IMR-90 (cell line): ENCODE measurements at regions not wholly inside any gene's neighbourhood (a gene's known extent, or its start where the extent isn't known, plus 50 kb on each side); places are given as distances from the start of the nearest gene placed in this dataset.

ENCODE experiments used
- ATAC-seq: fragments of 200-7000 bp; cut with Tn5 transposase; 2 replicates; pipeline ENCODE4 v1.9.1; 2020; ENCODE audit warnings: low read depth, mild to moderate bottlenecking, moderate library complexity
- BruUV-seq: library from RNA; stranded (reverse); fragments of 400-500 nt; replicated peaks from 2 replicates; lab custom pipeline; 2021; lab: Mats Ljungman, UMichigan
- CTCF ChIA-PET: fragments of 300-600 bp; formaldehyde crosslinking; extraction: SDS; loops from one replicate; lab custom pipeline; 2021; ENCODE audit warnings: antibody characterized with exemption; lab: Yijun Ruan, JAX
- POLR2A ChIA-PET: fragments of 300-600 bp; sonication (Branson Sonifier 250); formaldehyde crosslinking; loops from one replicate; lab custom pipeline; 2022; ENCODE audit warnings: antibody characterized with exemption; ENCODE audit not compliant: unreplicated experiment; lab: Charles Lee
- DNase-seq: peaks from one replicate; pipeline ENCODE4 v3.0.0; 2013
- H2AFZ ChIP-seq: replicated peaks from 2 replicates; pipeline ENCODE3; 2013; ENCODE audit warnings: low read length, mild to moderate bottlenecking; ENCODE audit not compliant: poor library complexity
- H2AK5ac ChIP-seq: 2 replicates; pipeline ENCODE4 v1.6.1; 2013; ENCODE audit warnings: low read depth, low read length, inconsistent platforms
- H2AK9ac ChIP-seq: replicated peaks from 2 replicates; pipeline ENCODE3; 2013; ENCODE audit warnings: mild to moderate bottlenecking, low read depth, low read length, moderate library complexity; ENCODE audit not compliant: poor library complexity
- H2BK120ac ChIP-seq: 2 replicates; pipeline ENCODE4 v1.6.1; 2013; ENCODE audit warnings: low read depth, low read length, inconsistent platforms
- H2BK15ac ChIP-seq: 3 replicates; pipeline ENCODE4 v1.6.1; 2013; ENCODE audit warnings: low read depth, low read length, inconsistent platforms
- H2BK20ac ChIP-seq: 2 replicates; pipeline ENCODE4 v1.6.1; 2013; ENCODE audit warnings: low read depth, mild to moderate bottlenecking, inconsistent platforms, low read length, moderate library complexity
- H2BK5ac ChIP-seq: 2 replicates; pipeline ENCODE4 v1.6.1; 2013; ENCODE audit warnings: mild to moderate bottlenecking, low read depth, low read length, inconsistent platforms; ENCODE audit not compliant: poor library complexity, severe bottlenecking
- H3K14ac ChIP-seq: replicated peaks from 2 replicates; pipeline ENCODE4 v1.6.1; 2013; ENCODE audit warnings: low read depth, low read length, inconsistent platforms
- H3K18ac ChIP-seq: 2 replicates; pipeline ENCODE4 v1.6.1; 2013; ENCODE audit warnings: low read depth, low read length, control low read depth
- H3K23ac ChIP-seq: 2 replicates; pipeline ENCODE4 v1.6.1; 2013; ENCODE audit warnings: low read depth, low read length, inconsistent platforms
- H3K27ac ChIP-seq: 2 replicates; pipeline ENCODE4 v1.5.1; 2013; ENCODE audit warnings: mild to moderate bottlenecking, control low read depth, low read length; ENCODE audit not compliant: insufficient read depth
- H3K27me3 ChIP-seq: 2 replicates; pipeline ENCODE4 v1.6.1; 2013; ENCODE audit warnings: low read length; ENCODE audit not compliant: control insufficient read depth, insufficient read depth
- H3K36me3 ChIP-seq: 2 replicates; pipeline ENCODE4 v1.6.1; 2013; ENCODE audit warnings: low read length, mixed read lengths; ENCODE audit not compliant: control insufficient read depth, insufficient read depth
- H3K4ac ChIP-seq: 2 replicates; pipeline ENCODE4 v1.6.1; 2013; ENCODE audit warnings: low read depth, low read length, inconsistent platforms
- H3K4me1 ChIP-seq: 2 replicates; pipeline ENCODE4 v1.6.1; 2013; ENCODE audit warnings: low read length, mixed read lengths; ENCODE audit not compliant: control insufficient read depth, insufficient read depth
- H3K4me2 ChIP-seq: 2 replicates; pipeline ENCODE4 v1.6.1; 2013; ENCODE audit warnings: low read depth, mild to moderate bottlenecking, control low read depth, low read length, moderate library complexity
- H3K4me3 ChIP-seq: 2 replicates; pipeline ENCODE4 v1.5.1; 2013; ENCODE audit warnings: low read depth, mild to moderate bottlenecking, control low read depth, low read length, moderate library complexity; ENCODE audit not compliant: insufficient read depth
- H3K56ac ChIP-seq: 2 replicates; pipeline ENCODE4 v1.6.1; 2013; ENCODE audit warnings: low read length, inconsistent platforms; ENCODE audit not compliant: insufficient read depth; ENCODE audit errors: extremely low read depth
- H3K79me1 ChIP-seq, 2 experiments: 2 replicates each; pipeline ENCODE4 v1.6.1; 2013; ENCODE audit warnings: low read length in 2 of 2, inconsistent platforms in 1 of 2, low read depth in 1 of 2
- H3K9ac ChIP-seq: 2 replicates; pipeline ENCODE4 v1.6.1; 2013; ENCODE audit warnings: low read depth, low read length, control low read depth
- H3K9me1 ChIP-seq: 2 replicates; pipeline ENCODE4 v1.6.1; 2013; ENCODE audit warnings: low read length, inconsistent platforms; ENCODE audit not compliant: insufficient read depth
- H3K9me3 ChIP-seq: 2 replicates; pipeline ENCODE4 v1.6.1; 2013; ENCODE audit warnings: low read length; ENCODE audit not compliant: control insufficient read depth, insufficient read depth
- H4K20me1 ChIP-seq: 2 replicates; pipeline ENCODE4 v1.6.1; 2013; ENCODE audit warnings: low read length, inconsistent platforms; ENCODE audit not compliant: insufficient read depth
- H4K5ac ChIP-seq: 2 replicates; pipeline ENCODE4 v1.6.1; 2013; ENCODE audit warnings: mild to moderate bottlenecking, low read depth, low read length, control low read depth
- H4K8ac ChIP-seq, 2 experiments: 2 replicates each; pipeline ENCODE4 v1.6.1; 2013; ENCODE audit warnings: low read depth in 2 of 2, low read length in 2 of 2, control low read depth in 1 of 2, inconsistent platforms in 1 of 2
- H4K91ac ChIP-seq: 2 replicates; pipeline ENCODE4 v1.6.1; 2013; ENCODE audit warnings: low read depth, low read length, inconsistent platforms; ENCODE audit not compliant: insufficient read depth
- FOS ChIP-seq: fragments of 150-350 bp; IDR thresholded peaks from 2 replicates; pipeline ENCODE4 v1.6.1; 2016; ENCODE audit warnings: low read depth, low read length
- MXI1 ChIP-seq: IDR thresholded peaks from 2 replicates; pipeline ENCODE4 v1.6.1; 2012; ENCODE audit warnings: low read depth, mild to moderate bottlenecking, low read length, moderate library complexity, borderline replicate concordance
- SMC3 ChIP-seq: fragments of 150-350 bp; IDR thresholded peaks from 2 replicates; pipeline ENCODE4 v1.6.1; 2016; ENCODE audit warnings: low read depth, mild to moderate bottlenecking, antibody characterized with exemption, low read length, moderate library complexity
- WGBS, 2 experiments: methylation state at CpG; one replicate each; pipeline versions ENCODE4 v1.1.5 to v1.1.7; 2013; ENCODE audit warnings: missing lambda C conversion rate in 2 of 2; ENCODE audit not compliant: insufficient read length in 1 of 2; ENCODE audit errors: extremely low coverage in 2 of 2; 5-methylcytosine and 5-hydroxymethylcytosine counted together
- dilution Hi-C: fragments of 300-500 bp; cut with HindIII; formaldehyde crosslinking; loops from one replicate; pipeline ENCODE4 v1.14.3; 2018; ENCODE audit warnings: low sequenced_read_pairs; ENCODE audit not compliant: unreplicated experiment
- in situ Hi-C: fragments of 300-500 bp; cut with MboI; formaldehyde crosslinking; loops from 3 replicates; pipeline ENCODE4 v1.14.3; 2019; ENCODE audit warnings: low sequenced_read_pairs, inconsistent platforms, mixed read lengths
- intact Hi-C: fragments of 100-400 bp; cut with micrococcal nuclease; formaldehyde crosslinking; loops from 2 replicates; pipeline ENCODE4 v1.10.0; 2022

DNA sequence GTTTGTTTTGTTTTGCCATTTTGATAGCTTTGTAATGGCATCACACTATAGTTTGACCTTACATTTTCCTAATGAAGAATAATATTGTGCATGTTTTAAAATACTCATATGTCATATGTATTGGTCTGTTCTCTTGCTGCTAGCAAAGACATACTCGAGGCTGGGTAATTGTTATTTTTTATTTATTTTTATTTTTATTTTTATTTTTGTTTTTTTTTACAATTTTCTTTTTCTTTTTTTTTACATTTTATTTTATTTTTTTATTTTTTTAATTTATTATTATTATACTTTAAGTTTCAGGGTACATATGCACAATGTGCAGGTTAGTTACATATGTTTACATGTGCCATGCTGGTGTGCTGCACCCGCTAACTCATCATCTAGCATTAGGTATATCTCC, 104.6 kb upstream of the GRID2 start:
- peak overlapping the region; percentile 27; the same call in 1 of the 2 replicates for H3K18ac ChIP-seq
- no peaks in the 10 kb centered on the region for H3K9me3 ChIP-seq
- POLR2A ChIA-PET, result no interaction called here
- BruUV-seq, result no TSS peak
- H3K27ac ChIP-seq, result no peak overlapping the region
- H2AFZ ChIP-seq, result no peak overlapping the region
- peak overlapping the region; percentile 94; the same call in 1 of the 2 replicates for H2BK120ac ChIP-seq
- 0 out of 3 replicates have a peak overlapping the region, but pooled peaks have one; percentile 38 for H2BK15ac ChIP-seq
- H2BK5ac ChIP-seq, result peak overlapping the region; percentile 95
- H4K91ac ChIP-seq, result no peak overlapping the region
- CTCF ChIA-PET, result interaction anchor here (1.0 kb wide), 1 partner anchor 13 kb away, joined by 5 read pairs; no protein-coding TSS in a partner anchor
- dilution Hi-C loops, result no loop called here
- DNase-seq (no peak), ATAC-seq (no peak)
- no peaks in the 10 kb centered on the region for H3K9me1 ChIP-seq
- in situ Hi-C loops, result no loop called here
- peak overlapping the region; percentile 90; the same call in 1 of the 2 replicates for H3K14ac ChIP-seq
- H3K4me1 ChIP-seq, result no peaks in the 10 kb centered on the region
- no peak overlapping the region; the same call in 1 of the 2 replicates for H4K5ac ChIP-seq
- H3K4ac ChIP-seq, result peak overlapping the region; percentile 67; the same call in 1 of the 2 replicates
- H3K4me3 ChIP-seq, result peak overlapping the region; percentile 11; the same call in 1 of the 2 replicates
- peak overlapping the region; percentile 67; the same call in 1 of the 2 replicates for H3K56ac ChIP-seq
- no peaks in the 10 kb centered on the region for H4K20me1 ChIP-seq
- no peak overlapping the region for H3K9ac ChIP-seq
- H3K27me3 ChIP-seq, result no peaks in the 10 kb centered on the region
- H3K79me1 ChIP-seq, result no peaks in the 10 kb centered on the region
- no peak overlapping the region for H2AK9ac ChIP-seq
- H2AK5ac ChIP-seq, result no peak overlapping the region
- H2BK20ac ChIP-seq, result peak overlapping the region; percentile 90; the same call in 1 of the 2 replicates
- peak overlapping the region in 1 of 2 experiments; percentile 80; a peak in 1 of 4 replicates for H4K8ac ChIP-seq
- peak overlapping the region; percentile 59; the same call in 1 of the 2 replicates for H3K23ac ChIP-seq
- H3K4me2 ChIP-seq, result peak overlapping the region; percentile 69; the same call in 1 of the 2 replicates
- no CpG with 5 or more reads among the region's 2 CpGs for WGBS, 2 experiments
- no peaks in the 10 kb centered on the region for H3K36me3 ChIP-seq
- no peak for TF ChIP-seq SMC3
- no peak for TF ChIP-seq FOS
- TF ChIP-seq MXI1, result no peak
- intact Hi-C loops, result no loop called here
